Stimulated activated naive CD8-positive, alpha-beta T cell treated with anti-CD3 and anti-CD28 coated beads, Interleukin-15, Interleukin-2, amounts not matched to agents 100 ng/mL and 50 ng/mL, for 24 hours (primary cell): ENCODE measurements at regions not wholly inside any gene's neighbourhood (a gene's known extent, or its start where the extent isn't known, plus 50 kb on each side); places are given as distances from the start of the nearest gene placed in this dataset.
"Not testable (repeated sequence)": the region's sequence is repeated elsewhere in the genome, so short reads cannot be mapped to it uniquely, and the experiment has no call there.

Experiments used
- H3K27ac Mint-ChIP-seq: one replicate; pipeline ENCODE4 v1.8.0; 2021; ENCODE audit warnings: mild to moderate bottlenecking, mixed read lengths
- H3K27me3 Mint-ChIP-seq: one replicate; pipeline ENCODE4 v1.8.0; 2021; ENCODE audit warnings: mixed read lengths
- H3K36me3 Mint-ChIP-seq: one replicate; pipeline ENCODE4 v1.8.0; 2021; ENCODE audit warnings: low read depth, mixed read lengths
- H3K4me1 Mint-ChIP-seq: one replicate; pipeline ENCODE4 v1.8.0; 2021; ENCODE audit warnings: low read depth, mixed read lengths
- H3K4me3 Mint-ChIP-seq: one replicate; pipeline ENCODE4 v1.8.0; 2021; ENCODE audit warnings: mild to moderate bottlenecking, mixed read lengths
- H3K9me3 Mint-ChIP-seq: one replicate; pipeline ENCODE4 v1.8.0; 2021; ENCODE audit warnings: mixed read lengths

GRCh38 chr5:115452536-115453235 is 91.9 kb downstream of the FEM1C start:
- H3K27ac Mint-ChIP-seq, result no peak overlapping the region
- peaks cover 3% of the 10 kb centered on the region for H3K9me3 Mint-ChIP-seq
- no peaks in the 10 kb centered on the region for H3K36me3 Mint-ChIP-seq
- H3K4me3 Mint-ChIP-seq, result no peak overlapping the region
- peaks cover 14% of the 10 kb centered on the region for H3K27me3 Mint-ChIP-seq
- H3K4me1 Mint-ChIP-seq, result no peaks in the 10 kb centered on the region

DNA sequence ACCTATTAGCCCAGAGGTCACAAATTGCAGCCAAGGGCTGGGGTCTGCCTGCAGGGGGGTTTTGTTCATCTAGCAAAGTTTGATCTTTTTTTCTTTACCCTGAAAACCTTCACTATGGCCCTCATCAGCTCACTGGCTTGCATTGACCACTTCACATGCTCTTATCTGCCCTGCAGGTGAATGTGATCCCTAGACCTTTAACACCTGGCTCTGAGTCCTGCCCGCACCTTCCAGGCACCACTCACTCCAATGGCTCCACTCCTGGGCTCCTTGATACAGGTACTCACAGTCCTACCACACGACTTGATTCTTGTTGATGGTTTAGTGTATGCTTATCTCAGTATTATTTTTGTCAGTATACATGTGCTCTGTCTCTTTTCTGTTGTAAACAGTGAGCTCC is 92.5 kb downstream of the FEM1C start:
- Mint-ChIP-seq H3K36me3 (no peaks in the 10 kb centered on the region), H3K27ac (no peak overlapping the region), H3K27me3 (peaks cover 11% of the 10 kb centered on the region)

GRCh38 chr5:115450741-115451140 is 93.8 kb downstream of the FEM1C start:
- no peak overlapping the region for H3K27ac Mint-ChIP-seq
- no peak overlapping the region for H3K4me3 Mint-ChIP-seq
- H3K27me3 Mint-ChIP-seq, result peaks cover 6% of the 10 kb centered on the region
- H3K4me1 Mint-ChIP-seq, result no peaks in the 10 kb centered on the region
- H3K36me3 Mint-ChIP-seq, result no peaks in the 10 kb centered on the region
- H3K9me3 Mint-ChIP-seq, result peaks cover 3% of the 10 kb centered on the region

More for the DNA sequence above, 92.5 kb downstream of the FEM1C start:
- Mint-ChIP-seq H3K4me1 (no peaks in the 10 kb centered on the region), H3K4me3 (no peak overlapping the region), H3K9me3 (peaks cover 3% of the 10 kb centered on the region)

GRCh38 chr5:115448630-115449029 is 95.9 kb downstream of the FEM1C start:
- H3K27me3 Mint-ChIP-seq, result peaks cover 13% of the 10 kb centered on the region
- not testable (repeated sequence) for H3K27ac Mint-ChIP-seq, H3K4me3 Mint-ChIP-seq, H3K9me3 Mint-ChIP-seq, H3K36me3 Mint-ChIP-seq, H3K4me1 Mint-ChIP-seq

GRCh38 chr5:115440782-115441451 is 103.7 kb downstream of the FEM1C start:
- Mint-ChIP-seq H3K27me3 (peaks cover 42% of the 10 kb centered on the region), H3K4me3 (no peak overlapping the region), H3K27ac (no peak overlapping the region), H3K36me3 (no peaks in the 10 kb centered on the region), H3K9me3 (peaks cover 29% of the 10 kb centered on the region), H3K4me1 (peaks cover 3% of the 10 kb centered on the region)

DNA sequence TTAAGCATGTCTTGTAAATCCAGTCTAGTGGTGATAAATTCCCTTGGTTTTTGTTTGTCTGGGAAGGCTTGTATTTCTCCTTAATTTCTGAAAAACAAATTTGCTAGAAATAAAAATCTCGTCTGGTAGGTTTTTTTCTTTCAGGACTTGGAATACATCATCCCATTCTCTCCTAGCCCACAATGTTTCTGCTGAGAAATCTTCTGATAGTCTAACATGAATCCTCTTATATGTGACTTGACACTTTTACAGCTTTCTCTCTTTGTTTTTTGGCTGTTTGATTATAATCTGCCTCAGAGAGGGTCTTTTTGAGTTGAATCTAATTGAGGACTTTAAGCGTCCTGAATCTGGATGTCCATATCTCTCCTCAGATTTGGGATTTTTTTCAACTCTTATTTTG is 104.9 kb downstream of the FEM1C start:
- H3K36me3 Mint-ChIP-seq, result no peaks in the 10 kb centered on the region
- no peak overlapping the region for H3K27ac Mint-ChIP-seq
- peaks cover 40% of the 10 kb centered on the region for H3K27me3 Mint-ChIP-seq
- H3K4me3 Mint-ChIP-seq, result no peak overlapping the region
- H3K4me1 Mint-ChIP-seq, result peaks cover 7% of the 10 kb centered on the region
- H3K9me3 Mint-ChIP-seq, result peaks cover 29% of the 10 kb centered on the region

DNA sequence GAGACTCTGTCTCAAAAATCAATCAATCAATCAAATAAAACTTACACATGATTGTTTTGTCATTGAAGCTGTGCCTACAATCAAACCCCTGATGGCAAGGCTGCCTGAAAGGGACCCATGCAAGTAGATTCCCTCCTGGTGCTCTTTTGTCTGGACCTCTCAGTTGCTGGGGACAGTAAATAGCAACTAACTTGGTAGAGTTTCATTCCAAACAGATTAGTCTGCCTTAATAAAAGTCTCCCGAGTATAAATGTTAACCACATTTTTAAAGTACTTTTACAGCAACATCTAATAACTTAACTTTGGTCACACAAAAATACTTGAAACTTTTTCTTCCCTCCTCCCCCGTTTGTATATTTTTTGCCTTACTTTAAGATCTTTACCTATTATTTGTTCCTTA is 105.5 kb downstream of the FEM1C start:
- Mint-ChIP-seq H3K27me3 (peaks cover 35% of the 10 kb centered on the region), H3K27ac (no peak overlapping the region), H3K4me3 (no peak overlapping the region), H3K9me3 (peaks cover 29% of the 10 kb centered on the region), H3K4me1 (peaks cover 7% of the 10 kb centered on the region), H3K36me3 (no peaks in the 10 kb centered on the region)

GRCh38 chr5:115435778-115436712 is 108.5 kb downstream of the FEM1C start:
- Mint-ChIP-seq H3K36me3 (no peaks in the 10 kb centered on the region), H3K4me1 (peaks cover 7% of the 10 kb centered on the region), H3K4me3 (no peak overlapping the region), H3K27me3 (peaks cover 25% of the 10 kb centered on the region), H3K9me3 (peaks cover 19% of the 10 kb centered on the region), H3K27ac (no peak overlapping the region)

DNA sequence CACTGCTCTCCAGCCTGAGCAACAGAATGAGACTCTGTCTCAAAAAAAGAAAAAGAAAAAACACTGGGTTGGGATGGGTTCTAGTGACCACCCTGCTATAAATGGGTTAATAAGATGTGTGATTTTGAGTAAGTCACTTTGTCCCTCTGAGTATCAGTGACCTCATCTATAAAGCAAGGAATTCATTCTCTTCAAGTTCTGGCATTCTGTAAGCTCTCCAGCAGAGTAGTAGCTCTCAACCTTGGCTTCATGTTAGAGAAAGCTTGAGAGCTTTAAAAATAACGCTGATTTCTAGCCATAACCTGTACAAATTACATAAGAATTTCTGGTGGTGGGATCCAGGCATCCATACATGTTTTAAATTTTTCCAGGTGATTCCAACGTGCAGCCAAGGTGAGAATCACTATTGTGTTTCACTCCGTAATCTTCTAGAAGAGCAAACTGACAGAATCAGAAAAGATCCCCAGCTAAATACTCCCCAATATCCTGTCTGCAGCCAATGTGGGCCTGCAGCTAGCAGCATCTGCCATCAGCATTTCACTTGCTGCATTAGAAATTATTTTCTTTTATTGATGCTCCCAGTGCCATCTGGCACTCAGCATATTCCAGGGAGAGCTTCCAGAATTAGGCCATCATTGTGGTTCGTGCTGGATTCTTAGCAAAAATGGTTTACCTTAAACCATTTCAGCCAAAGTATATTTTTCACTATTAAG is 109.4 kb downstream of the FEM1C start:
- peaks cover 7% of the 10 kb centered on the region for H3K4me1 Mint-ChIP-seq
- no peak overlapping the region for H3K4me3 Mint-ChIP-seq
- peaks cover 21% of the 10 kb centered on the region for H3K27me3 Mint-ChIP-seq
- no peak overlapping the region for H3K27ac Mint-ChIP-seq
- peaks cover 17% of the 10 kb centered on the region for H3K9me3 Mint-ChIP-seq
- H3K36me3 Mint-ChIP-seq, result no peaks in the 10 kb centered on the region

GRCh38 chr5:115433918-115434317 is 110.7 kb downstream of the FEM1C start:
- H3K4me1 Mint-ChIP-seq, result peaks cover 7% of the 10 kb centered on the region
- no peaks in the 10 kb centered on the region for H3K36me3 Mint-ChIP-seq
- H3K27ac Mint-ChIP-seq, result no peak overlapping the region
- peaks cover 9% of the 10 kb centered on the region for H3K9me3 Mint-ChIP-seq
- H3K27me3 Mint-ChIP-seq, result peaks cover 14% of the 10 kb centered on the region
- no peak overlapping the region for H3K4me3 Mint-ChIP-seq

DNA sequence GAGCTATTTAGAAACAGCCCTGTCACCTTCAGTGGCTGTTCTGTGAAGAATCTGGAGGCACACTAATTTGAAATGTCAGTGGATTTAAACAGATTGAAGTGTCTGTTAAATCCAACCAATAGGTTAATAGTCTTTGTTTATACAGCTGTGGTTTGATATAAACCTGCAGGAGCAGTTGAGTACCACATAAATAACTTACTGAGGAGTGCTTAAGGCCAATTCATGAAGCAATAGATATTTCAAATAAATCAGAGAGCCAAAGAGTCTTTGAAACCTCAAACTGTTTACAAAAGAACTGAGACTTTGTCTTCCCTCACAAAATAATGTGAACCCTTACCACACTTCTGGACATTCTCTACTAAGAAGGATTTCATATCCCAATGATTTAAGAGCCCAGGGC is 111.9 kb downstream of the FEM1C start:
- Mint-ChIP-seq H3K27ac (no peak overlapping the region), H3K36me3 (no peaks in the 10 kb centered on the region), H3K9me3 (peaks cover 5% of the 10 kb centered on the region), H3K27me3 (peaks cover 14% of the 10 kb centered on the region), H3K4me1 (peaks cover 7% of the 10 kb centered on the region), H3K4me3 (no peak overlapping the region)

- no peak overlapping the region for H3K4me3 Mint-ChIP-seq
Observed at GRCh38 chr5:115431116-115431515, 113.5 kb downstream of the FEM1C start.

GRCh38 chr5:115430374-115430773 is 114.2 kb downstream of the FEM1C start:
- Mint-ChIP-seq H3K9me3 (no peaks in the 10 kb centered on the region), H3K4me1 (no peaks in the 10 kb centered on the region), H3K27ac (no peak overlapping the region), H3K4me3 (no peak overlapping the region), H3K27me3 (peaks cover 20% of the 10 kb centered on the region), H3K36me3 (no peaks in the 10 kb centered on the region)

More at GRCh38 chr5:115431116-115431515, 113.5 kb downstream of the FEM1C start:
- Mint-ChIP-seq H3K36me3 (no peaks in the 10 kb centered on the region), H3K27me3 (peaks cover 13% of the 10 kb centered on the region), H3K9me3 (no peaks in the 10 kb centered on the region), H3K27ac (no peak overlapping the region), H3K4me1 (peaks cover 5% of the 10 kb centered on the region)

GRCh38 chr5:115429345-115429940 is 115.1 kb downstream of the FEM1C start:
- H3K9me3 Mint-ChIP-seq, result no peaks in the 10 kb centered on the region
- peaks cover 24% of the 10 kb centered on the region for H3K27me3 Mint-ChIP-seq
- no peaks in the 10 kb centered on the region for H3K36me3 Mint-ChIP-seq
- no peak overlapping the region for H3K27ac Mint-ChIP-seq
- H3K4me1 Mint-ChIP-seq, result no peaks in the 10 kb centered on the region
- H3K4me3 Mint-ChIP-seq, result no peak overlapping the region
